Natural killer cell treated with Interleukin-12 subunit alpha and Interleukin-12 subunit beta and Interleukin-15 and Interleukin-18, amount 100 ng/mL, for 72 hours (primary cell): ENCODE measurements at regions not wholly inside any gene's neighbourhood (a gene's known extent, or its start where the extent isn't known, plus 50 kb on each side); places are given as distances from the start of the nearest gene placed in this dataset.

Experiments
- ATAC-seq, 2 donors: fragments of 150-1000 bp; cut with Tn5 transposase in 1 of 2; sonication (Bioruptor Pico), chemical (Tn5 transposase) in 1 of 2; 2 replicates each; pipeline ENCODE4 v1.10.0; 2021
- DNase-seq: peaks from one replicate; pipeline ENCODE4 v3.0.0; 2022; ENCODE audit warnings: low spot score
- H3K27ac Mint-ChIP-seq, 2 donors: 1 replicate in 1 of 2; 2 replicates in 1 of 2; pipeline ENCODE4 v1.8.0; 2022; ENCODE audit warnings: mixed read lengths in 2 of 2, mild to moderate bottlenecking in 1 of 2, moderate library complexity in 1 of 2
- H3K27me3 Mint-ChIP-seq, 2 donors: 1 replicate in 1 of 2; 2 replicates in 1 of 2; pipeline ENCODE4 v1.8.0; 2022; ENCODE audit warnings: mixed read lengths in 2 of 2
- H3K36me3 Mint-ChIP-seq: one replicate; pipeline ENCODE4 v1.8.0; 2022; ENCODE audit warnings: mixed read lengths
- H3K4me1 Mint-ChIP-seq, 2 donors: 1 replicate in 1 of 2; 2 replicates in 1 of 2; pipeline ENCODE4 v1.8.0; 2022; ENCODE audit warnings: low read depth in 2 of 2, mixed read lengths in 2 of 2, mild to moderate bottlenecking in 1 of 2
- H3K4me3 Mint-ChIP-seq: one replicate; pipeline ENCODE4 v1.8.0; 2022; ENCODE audit warnings: mixed read lengths
- H3K9me3 Mint-ChIP-seq: 2 replicates; pipeline ENCODE4 v1.8.0; 2022; ENCODE audit warnings: mixed read lengths

GRCh38 chr4:184537269-184538022 lies 63.1 kb upstream of the IRF2 start:
- ATAC-seq (peak; percentile 89 to 92), DNase-seq (peak; percentile 97)
- H3K4me1 Mint-ChIP-seq: peaks cover 45 to 46% of the 10 kb centered on the region in 2 donors
- no peaks in the 10 kb centered on the region for H3K36me3 Mint-ChIP-seq
- H3K9me3 Mint-ChIP-seq: no peaks in the 10 kb centered on the region
- peak overlapping the region; percentile 88 to 99 for H3K27ac Mint-ChIP-seq
- H3K27me3 Mint-ChIP-seq: no peaks in the 10 kb centered on the region
- peak overlapping the region; percentile 91 for H3K4me3 Mint-ChIP-seq

- no peaks in the 10 kb centered on the region for H3K9me3 Mint-ChIP-seq
These were observed 62.5 kb upstream of the IRF2 start for GRCh38 chr4:184536881-184537248.

GRCh38 chr4:184536065-184536880 lies 61.9 kb upstream of the IRF2 start:
- H3K27ac Mint-ChIP-seq: peak overlapping the region; percentile 88 to 99
- H3K4me1 Mint-ChIP-seq: peaks cover 46 to 48% of the 10 kb centered on the region in 2 donors
- peak overlapping the region; percentile 91 for H3K4me3 Mint-ChIP-seq
- DNase-seq: no peak
- H3K9me3 Mint-ChIP-seq: no peaks in the 10 kb centered on the region
- H3K27me3 Mint-ChIP-seq: no peaks in the 10 kb centered on the region
- H3K36me3 Mint-ChIP-seq: no peaks in the 10 kb centered on the region
- ATAC-seq: no peak

More at GRCh38 chr4:184536881-184537248, 62.5 kb upstream of the IRF2 start:
- H3K27me3 Mint-ChIP-seq: no peaks in the 10 kb centered on the region
- peak overlapping the region; percentile 88 to 99 for H3K27ac Mint-ChIP-seq
- ATAC-seq (peak in 1 of 2 donors; percentile 1), DNase-seq (no peak)
- H3K36me3 Mint-ChIP-seq: no peaks in the 10 kb centered on the region
- peak overlapping the region; percentile 91 for H3K4me3 Mint-ChIP-seq
- peaks cover 45 to 46% of the 10 kb centered on the region in 2 donors for H3K4me1 Mint-ChIP-seq

- ATAC-seq (peak; percentile 70 to 73), DNase-seq (no peak)
- Mint-ChIP-seq H3K27ac (peak overlapping the region; percentile 88 to 99), H3K27me3 (no peaks in the 10 kb centered on the region), H3K4me1 (peaks cover 53% of the 10 kb centered on the region in 2 donors), H3K36me3 (no peaks in the 10 kb centered on the region), H3K4me3 (peak overlapping the region; percentile 91), H3K9me3 (no peaks in the 10 kb centered on the region)
These were observed 60.4 kb upstream of the IRF2 start for GRCh38 chr4:184534511-184535391.

- no peaks in the 10 kb centered on the region for H3K9me3 Mint-ChIP-seq
- H3K27me3 Mint-ChIP-seq: no peaks in the 10 kb centered on the region
- no peak for ATAC-seq
- no peak for DNase-seq
- H3K36me3 Mint-ChIP-seq: no peaks in the 10 kb centered on the region
- peak overlapping the region; percentile 33 for H3K4me3 Mint-ChIP-seq
- peaks cover 53 to 60% of the 10 kb centered on the region in 2 donors for H3K4me1 Mint-ChIP-seq
- H3K27ac Mint-ChIP-seq: peak overlapping the region; percentile 88 to 99
These were observed 59.6 kb upstream of the IRF2 start for GRCh38 chr4:184533908-184534307.

- Mint-ChIP-seq H3K9me3 (no peaks in the 10 kb centered on the region), H3K36me3 (no peaks in the 10 kb centered on the region), H3K27me3 (no peaks in the 10 kb centered on the region), H3K4me1 (peaks cover 30 to 48% of the 10 kb centered on the region in 2 donors), H3K4me3 (no peak overlapping the region), H3K27ac (peak overlapping the region in 1 of 2 donors; percentile 21)
- no peak for DNase-seq
- ATAC-seq: no peak
These were observed 56.7 kb upstream of the IRF2 start for GRCh38 chr4:184531008-184531407.

GRCh38 chr4:184529283-184529682 lies 54.9 kb upstream of the IRF2 start:
- H3K4me3 Mint-ChIP-seq: no peak overlapping the region
- H3K36me3 Mint-ChIP-seq: peaks cover 16% of the 10 kb centered on the region
- peak overlapping the region in 1 of 2 donors; percentile 57 for H3K27ac Mint-ChIP-seq
- H3K27me3 Mint-ChIP-seq: peaks cover 0 to 5% of the 10 kb centered on the region in 2 donors
- peaks cover 13% of the 10 kb centered on the region for H3K9me3 Mint-ChIP-seq
- no peak for DNase-seq
- ATAC-seq: no peak
- H3K4me1 Mint-ChIP-seq: peaks cover 13 to 31% of the 10 kb centered on the region in 2 donors

GRCh38 chr4:184528713-184529112 lies 54.4 kb upstream of the IRF2 start:
- H3K27ac Mint-ChIP-seq: peak overlapping the region in 1 of 2 donors; percentile 59
- peaks cover 18% of the 10 kb centered on the region for H3K36me3 Mint-ChIP-seq
- no peak overlapping the region for H3K4me3 Mint-ChIP-seq
- no peak for ATAC-seq
- no peak for DNase-seq
- peaks cover 16% of the 10 kb centered on the region for H3K9me3 Mint-ChIP-seq
- peaks cover 0 to 5% of the 10 kb centered on the region in 2 donors for H3K27me3 Mint-ChIP-seq
- peaks cover 11 to 30% of the 10 kb centered on the region in 2 donors for H3K4me1 Mint-ChIP-seq

- peaks cover 0 to 5% of the 10 kb centered on the region in 2 donors for H3K27me3 Mint-ChIP-seq
- peak overlapping the region in 1 of 2 donors; percentile 59 for H3K27ac Mint-ChIP-seq
- H3K4me1 Mint-ChIP-seq: peaks cover 6 to 24% of the 10 kb centered on the region in 2 donors
- DNase-seq (no peak), ATAC-seq (no peak)
- no peak overlapping the region for H3K4me3 Mint-ChIP-seq
- H3K36me3 Mint-ChIP-seq: peaks cover 18% of the 10 kb centered on the region
- H3K9me3 Mint-ChIP-seq: peaks cover 16% of the 10 kb centered on the region
These were observed 53.7 kb upstream of the IRF2 start for GRCh38 chr4:184528051-184528450.

- Mint-ChIP-seq H3K27ac (no peak overlapping the region), H3K9me3 (peaks cover 16% of the 10 kb centered on the region), H3K4me1 (peaks cover 6 to 21% of the 10 kb centered on the region in 2 donors), H3K27me3 (peaks cover 0 to 5% of the 10 kb centered on the region in 2 donors), H3K36me3 (peaks cover 18% of the 10 kb centered on the region), H3K4me3 (no peak overlapping the region)
- DNase-seq: no peak
- ATAC-seq: no peak
These were observed 51.9 kb upstream of the IRF2 start for GRCh38 chr4:184526228-184526627.
